H1 (cell line): ENCODE measurements at regions not wholly inside any gene's neighbourhood (a gene's known extent, or its start where the extent isn't known, plus 50 kb on each side); places are given as distances from the start of the nearest gene placed in this dataset.

Experiments
- CHD7 ChIP-seq: fragments of 300-600 bp; sonication (generic); IDR thresholded peaks from 2 replicates; pipeline ENCODE4 v1.7.1; 2012; ENCODE audit warnings: low read length, moderate library complexity, mild to moderate bottlenecking, inconsistent platforms; ENCODE audit not compliant: insufficient replicate concordance
- EGR1 ChIP-seq: IDR thresholded peaks from 2 replicates; pipeline ENCODE4 v1.6.1; 2011; ENCODE audit warnings: low read depth, low read length, borderline replicate concordance
- KDM4A ChIP-seq: IDR thresholded peaks from one replicate; pipeline ENCODE4 v1.7.1; 2012; ENCODE audit warnings: low read depth, mild to moderate bottlenecking, moderate library complexity, low read length, inconsistent platforms; ENCODE audit not compliant: severe bottlenecking
- SIRT6 ChIP-seq: IDR thresholded peaks from one replicate; pipeline ENCODE4 v1.7.1; 2012; ENCODE audit warnings: low read length, inconsistent platforms
- SIX5 ChIP-seq: IDR thresholded peaks from 2 replicates; pipeline ENCODE4 v1.6.1; 2011; ENCODE audit warnings: mild to moderate bottlenecking, low read depth, low read length
- ZNF274 ChIP-seq: IDR thresholded peaks from 2 replicates; pipeline ENCODE4 v1.7.0; 2012; ENCODE audit warnings: low read length, borderline replicate concordance; ENCODE audit errors: extremely low read depth

- TF ChIP-seq ZNF274 (no peak), SIRT6 (no peak), EGR1 (no peak), CHD7 (no peak), SIX5 (no peak), KDM4A (no peak)
- TF ChIP-seq, all 59 proteins: peak for 0
Measured at GRCh38 chr5:54601411-54602230, 84.1 kb downstream of the SNX18 start (continued).
